Uterus (tissue), 3 donors: ENCODE measurements at regions not wholly inside any gene's neighbourhood (a gene's known extent, or its start where the extent isn't known, plus 50 kb on each side); places are given as distances from the start of the nearest gene placed in this dataset.

Experiments used
- DNase-seq, 2 donors: peaks; one replicate each; pipeline ENCODE4 v3.0.0-alpha.2; 2019 to 2020
- H3K27ac ChIP-seq, 2 donors: fragments of 200-600 bp; sonication (generic); 1 replicate in 1 of 2; 2 replicates in 1 of 2; pipeline ENCODE4 v1.5.1; 2016 to 2018
- H3K27me3 ChIP-seq, 2 donors: fragments of 200-600 bp; sonication (generic); one replicate each; pipeline ENCODE4 v1.5.1; 2018 to 2019; ENCODE audit warnings: control low read depth in 1 of 2
- H3K36me3 ChIP-seq, 2 donors: fragments of 200-600 bp; sonication (generic); one replicate each; pipeline ENCODE4 v1.5.1; 2019; ENCODE audit warnings: control low read depth in 1 of 2
- H3K4me1 ChIP-seq, 2 donors: fragments of 200-600 bp; sonication (generic); one replicate each; pipeline ENCODE4 v1.5.1; 2018 to 2019; ENCODE audit warnings: control low read depth in 1 of 2
- H3K4me3 ChIP-seq, 2 donors: fragments of 200-600 bp; sonication (generic); 1 replicate in 1 of 2; 2 replicates in 1 of 2; pipeline ENCODE4 v1.5.1; 2018 to 2019; ENCODE audit warnings: mild to moderate bottlenecking in 1 of 2
- H3K9me3 ChIP-seq, 2 donors: fragments of 200-600 bp; sonication (generic); one replicate each; pipeline ENCODE4 v1.5.1; 2019; ENCODE audit warnings: control low read depth in 1 of 2
- POLR2A ChIP-seq, 2 donors: fragments of 450-650 bp; IDR thresholded peaks; one replicate each; pipeline ENCODE4 v1.6.1; 2016; ENCODE audit warnings: antibody characterized with exemption in 2 of 2, mild to moderate bottlenecking in 1 of 2, moderate library complexity in 1 of 2
- intact Hi-C: fragments of 100-400 bp; cut with DNase I; formaldehyde crosslinking; loops from one replicate; pipeline ENCODE4 v1.15.1; 2023; ENCODE audit warnings: low total_unique reads
- TF ChIP-seq, protein P1 (sequence below), 4 experiments: fragments of 200-600 bp in 2 of 4; fragments of 450-650 bp in 2 of 4; sonication (generic) in 2 of 4; IDR thresholded peaks; one replicate each; pipeline ENCODE4 v1.5.1; 2016 to 2019; ENCODE audit warnings: antibody characterized with exemption in 4 of 4, mild to moderate bottlenecking in 2 of 4, moderate library complexity in 1 of 4
- donor health status: DM: yes; HTN: yes; CAD: no.

DNA sequence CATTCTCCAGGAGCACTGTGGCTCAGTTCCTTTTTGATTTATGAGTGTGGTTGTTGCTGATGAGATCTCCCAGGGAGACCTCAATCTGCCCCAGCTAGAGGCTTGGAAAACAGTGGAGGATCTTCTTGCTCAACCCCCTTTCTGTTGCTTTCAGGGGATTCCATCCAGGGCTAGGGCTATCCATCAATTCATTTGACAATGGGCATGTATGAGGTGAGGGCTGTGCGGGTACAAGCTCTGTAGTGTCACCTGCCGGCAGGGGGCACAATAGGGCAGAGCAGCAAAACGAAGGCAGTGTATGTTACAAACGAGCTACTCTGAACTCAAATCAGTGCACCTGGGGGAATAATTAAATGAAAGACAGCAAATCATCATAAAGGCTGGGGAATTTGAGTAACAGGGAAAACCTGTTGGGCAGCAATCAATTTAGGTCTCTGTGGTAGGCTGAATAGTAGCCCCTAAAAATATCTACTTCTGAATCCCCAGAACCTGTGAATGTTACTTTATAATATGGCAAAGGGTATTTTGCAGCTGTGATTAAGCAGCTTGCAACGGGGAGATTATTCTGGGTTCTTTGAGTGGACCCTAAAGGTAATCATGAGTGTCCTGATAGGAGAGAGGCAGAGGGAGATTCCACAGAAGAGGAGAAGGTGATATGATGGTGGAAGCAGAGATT lies 170.3 kb upstream of the ZBED5 start:
- Histone ChIP-seq H3K36me3 (no peaks in the 10 kb centered on the region), H3K4me1 (no peaks in the 10 kb centered on the region), H3K27me3 (no peaks in the 10 kb centered on the region), H3K27ac (peak overlapping the region in 1 of 2 donors; percentile 27), H3K4me3 (no peak overlapping the region), H3K9me3 (no peaks in the 10 kb centered on the region)
- TF ChIP-seq POLR2A (IDR thresholded peaks at IDR 0.05), result no peak
- TF ChIP-seq, protein P1, sequence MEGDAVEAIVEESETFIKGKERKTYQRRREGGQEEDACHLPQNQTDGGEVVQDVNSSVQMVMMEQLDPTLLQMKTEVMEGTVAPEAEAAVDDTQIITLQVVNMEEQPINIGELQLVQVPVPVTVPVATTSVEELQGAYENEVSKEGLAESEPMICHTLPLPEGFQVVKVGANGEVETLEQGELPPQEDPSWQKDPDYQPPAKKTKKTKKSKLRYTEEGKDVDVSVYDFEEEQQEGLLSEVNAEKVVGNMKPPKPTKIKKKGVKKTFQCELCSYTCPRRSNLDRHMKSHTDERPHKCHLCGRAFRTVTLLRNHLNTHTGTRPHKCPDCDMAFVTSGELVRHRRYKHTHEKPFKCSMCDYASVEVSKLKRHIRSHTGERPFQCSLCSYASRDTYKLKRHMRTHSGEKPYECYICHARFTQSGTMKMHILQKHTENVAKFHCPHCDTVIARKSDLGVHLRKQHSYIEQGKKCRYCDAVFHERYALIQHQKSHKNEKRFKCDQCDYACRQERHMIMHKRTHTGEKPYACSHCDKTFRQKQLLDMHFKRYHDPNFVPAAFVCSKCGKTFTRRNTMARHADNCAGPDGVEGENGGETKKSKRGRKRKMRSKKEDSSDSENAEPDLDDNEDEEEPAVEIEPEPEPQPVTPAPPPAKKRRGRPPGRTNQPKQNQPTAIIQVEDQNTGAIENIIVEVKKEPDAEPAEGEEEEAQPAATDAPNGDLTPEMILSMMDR (IDR thresholded peaks at IDR 0.05), result peak; percentile 50 to 68 (median 64)
- DNase-seq, result peak; percentile 45 to 49
- intact Hi-C loops, result loop anchor here (10.0 kb wide), 1 partner anchor 243 kb away; no protein-coding TSS in a partner anchor

DNA sequence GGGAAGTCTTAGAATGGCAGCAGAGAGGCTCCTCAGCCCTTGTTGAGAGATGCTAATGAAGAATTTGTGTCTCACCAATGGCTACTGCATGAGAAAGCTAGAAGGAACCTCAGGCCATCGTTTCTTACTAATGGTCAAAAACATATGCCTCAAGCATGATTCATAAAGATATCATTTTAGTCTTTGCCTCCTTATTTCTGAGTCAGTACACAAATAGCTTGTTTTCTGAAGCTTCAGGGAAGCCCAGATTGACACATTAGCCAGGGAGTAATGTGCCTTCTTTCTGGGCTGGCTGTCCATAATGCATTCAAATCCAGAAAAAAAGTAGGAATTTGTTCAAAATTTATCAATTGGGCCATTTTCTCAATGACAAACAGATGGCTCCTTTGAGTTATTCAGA lies 169.4 kb upstream of the ZBED5 start:
- H3K27ac ChIP-seq, result peak overlapping the region in 1 of 2 donors; percentile 27
- intact Hi-C loops, result loop anchor here (10.0 kb wide), 1 partner anchor 242 kb away; no protein-coding TSS in a partner anchor
- H3K9me3 ChIP-seq, result no peaks in the 10 kb centered on the region
- TF ChIP-seq, protein P1 (IDR thresholded peaks at IDR 0.05), result no peak
- TF ChIP-seq POLR2A (IDR thresholded peaks at IDR 0.05), result no peak
- no peaks in the 10 kb centered on the region for H3K27me3 ChIP-seq
- DNase-seq, result no peak
- no peaks in the 10 kb centered on the region for H3K36me3 ChIP-seq
- H3K4me3 ChIP-seq, result no peak overlapping the region
- no peaks in the 10 kb centered on the region for H3K4me1 ChIP-seq

DNA sequence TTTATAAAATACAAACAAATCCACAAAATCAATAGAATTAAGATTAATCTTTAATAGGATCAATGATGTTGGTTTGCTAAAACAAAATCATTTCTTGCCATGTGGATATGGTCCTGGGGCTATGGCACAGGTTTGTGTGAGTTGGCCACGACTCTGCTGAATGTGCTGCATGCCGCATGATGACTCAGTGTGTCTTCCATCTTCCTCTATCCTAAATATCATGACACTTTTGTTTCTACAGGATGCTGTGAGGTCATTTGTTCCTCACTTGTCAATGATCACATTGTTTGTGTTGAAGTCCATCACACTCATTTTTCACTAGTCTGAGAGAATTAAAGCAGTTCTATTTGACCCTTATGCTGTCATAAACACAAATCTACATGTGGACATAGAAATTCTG lies 167.2 kb upstream of the ZBED5 start:
- DNase-seq, result no peak
- H3K27me3 ChIP-seq, result no peaks in the 10 kb centered on the region
- no peaks in the 10 kb centered on the region for H3K9me3 ChIP-seq
- H3K36me3 ChIP-seq, result no peaks in the 10 kb centered on the region
- TF ChIP-seq, protein P1 (IDR thresholded peaks at IDR 0.05), result no peak
- TF ChIP-seq POLR2A (IDR thresholded peaks at IDR 0.05), result no peak
- no peaks in the 10 kb centered on the region for H3K4me1 ChIP-seq
- no peak overlapping the region for H3K4me3 ChIP-seq
- intact Hi-C loops, result loop anchor here (10.0 kb wide), 1 partner anchor 240 kb away; no protein-coding TSS in a partner anchor
- no peak overlapping the region for H3K27ac ChIP-seq

DNA sequence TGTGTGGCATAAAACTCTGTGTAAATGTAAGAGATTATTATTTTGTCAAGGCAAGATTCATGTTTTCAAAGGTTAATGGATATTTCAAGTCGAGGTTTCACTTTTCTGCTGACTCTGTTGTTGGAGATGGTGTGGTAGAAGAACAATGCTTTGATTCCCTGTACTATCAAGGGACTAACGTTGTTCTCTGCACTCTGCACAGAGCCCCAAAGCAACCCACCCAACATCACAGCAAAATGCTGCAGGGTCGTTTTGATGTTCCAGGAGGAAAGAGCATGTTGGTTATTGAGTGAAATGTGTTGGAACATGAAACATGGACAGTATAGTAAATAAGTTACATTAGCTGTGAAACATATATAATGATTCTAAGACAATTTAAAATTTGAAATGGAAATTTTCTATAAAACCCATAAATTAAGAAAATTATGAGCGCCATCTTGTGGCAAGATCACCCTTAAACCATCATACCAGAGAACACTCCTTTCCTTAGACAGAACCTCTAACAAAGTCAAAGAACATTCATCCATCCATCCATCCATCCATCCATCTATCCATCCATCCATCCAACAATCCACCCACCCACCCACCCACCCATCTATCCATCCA lies 164.4 kb upstream of the ZBED5 start:
- H3K27ac ChIP-seq, result no peak overlapping the region
- no peaks in the 10 kb centered on the region for H3K36me3 ChIP-seq
- no peaks in the 10 kb centered on the region for H3K9me3 ChIP-seq
- H3K27me3 ChIP-seq, result no peaks in the 10 kb centered on the region
- H3K4me1 ChIP-seq, result no peaks in the 10 kb centered on the region
- DNase-seq, result no peak
- intact Hi-C loops, result loop anchor here (5.0 to 10.0 kb wide), 2 partner anchors 90 to 237 kb away; no protein-coding TSS in a partner anchor
- TF ChIP-seq, protein P1 (IDR thresholded peaks at IDR 0.05), result peak; percentile 25 to 52 (median 44)
- TF ChIP-seq POLR2A (IDR thresholded peaks at IDR 0.05), result no peak
- H3K4me3 ChIP-seq, result no peak overlapping the region

DNA sequence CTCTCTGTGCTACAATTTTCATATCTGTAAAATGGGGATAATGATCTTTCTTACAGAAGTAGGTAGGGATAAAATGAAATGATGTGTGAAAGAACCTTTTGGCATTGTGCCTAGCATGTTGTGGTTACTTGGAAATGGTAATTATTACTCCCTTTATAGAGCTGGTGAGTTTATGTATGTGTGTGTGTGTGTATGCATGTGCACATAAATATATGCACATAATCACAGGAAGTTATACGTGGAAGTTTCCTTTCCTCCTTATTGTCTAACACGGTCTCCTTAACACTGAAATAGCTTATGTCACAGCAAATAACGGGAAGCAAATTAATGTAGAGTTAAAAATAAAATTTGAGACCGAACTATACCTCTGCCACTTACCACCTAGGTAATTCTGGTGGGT lies 163.7 kb upstream of the ZBED5 start:
- Histone ChIP-seq H3K4me3 (no peak overlapping the region), H3K9me3 (no peaks in the 10 kb centered on the region), H3K36me3 (no peaks in the 10 kb centered on the region), H3K27me3 (no peaks in the 10 kb centered on the region), H3K27ac (no peak overlapping the region), H3K4me1 (no peaks in the 10 kb centered on the region)
- no peak for DNase-seq
- TF ChIP-seq, protein P1 (IDR thresholded peaks at IDR 0.05), result no peak
- TF ChIP-seq POLR2A (IDR thresholded peaks at IDR 0.05), result no peak
- intact Hi-C loops, result loop anchor here (5.0 to 10.0 kb wide), 2 partner anchors 89 to 237 kb away; no protein-coding TSS in a partner anchor
